Dermis blood vessel endothelial cell (primary cell): ENCODE measurements at regions not wholly inside any gene's neighbourhood (a gene's known extent, or its start where the extent isn't known, plus 50 kb on each side); places are given as distances from the start of the nearest gene placed in this dataset.

Source experiments
- DNase-seq: peaks from one replicate; pipeline ENCODE4 v3.0.0; 2010

DNA sequence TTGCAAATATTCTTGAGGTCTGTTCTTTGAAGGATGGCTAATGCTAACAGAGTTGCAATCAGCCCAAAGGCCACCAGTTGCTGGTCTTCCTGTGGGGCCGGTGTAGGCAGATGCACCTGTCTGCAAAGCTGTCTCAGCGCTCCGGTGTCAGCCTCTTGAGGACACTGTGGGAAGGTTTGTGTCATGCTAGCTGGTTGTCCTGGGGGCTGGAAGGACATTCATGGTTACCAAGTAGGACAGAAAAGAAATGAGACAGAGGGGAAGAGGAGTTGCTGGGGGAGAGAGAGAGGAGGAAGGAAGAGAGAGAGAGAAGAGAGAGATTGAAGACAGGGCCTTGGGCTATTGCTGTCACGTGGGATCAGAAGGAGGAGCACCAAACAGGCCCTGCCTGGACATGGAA lies 639.6 kb upstream of the HS6ST1 start:
- no peak for DNase-seq

DNA sequence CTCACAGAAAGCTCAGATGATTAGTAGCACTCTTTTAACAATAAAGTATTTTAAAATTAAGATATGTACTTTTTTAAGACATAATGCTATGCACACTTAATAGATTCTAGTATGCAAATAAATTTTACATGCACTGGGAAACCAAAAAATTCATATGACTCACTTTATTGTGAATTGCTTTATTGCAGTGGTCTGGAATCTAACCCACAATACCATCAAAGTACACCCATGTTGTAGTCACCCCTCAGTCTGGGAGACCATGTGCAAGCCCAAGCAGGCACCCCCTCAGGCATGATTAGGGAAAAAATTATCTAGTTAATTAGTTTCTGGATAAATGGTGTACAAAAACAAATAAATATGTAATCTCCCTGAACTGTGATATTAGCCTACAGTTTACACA lies 649.0 kb upstream of the HS6ST1 start:
- no peak for DNase-seq

DNA sequence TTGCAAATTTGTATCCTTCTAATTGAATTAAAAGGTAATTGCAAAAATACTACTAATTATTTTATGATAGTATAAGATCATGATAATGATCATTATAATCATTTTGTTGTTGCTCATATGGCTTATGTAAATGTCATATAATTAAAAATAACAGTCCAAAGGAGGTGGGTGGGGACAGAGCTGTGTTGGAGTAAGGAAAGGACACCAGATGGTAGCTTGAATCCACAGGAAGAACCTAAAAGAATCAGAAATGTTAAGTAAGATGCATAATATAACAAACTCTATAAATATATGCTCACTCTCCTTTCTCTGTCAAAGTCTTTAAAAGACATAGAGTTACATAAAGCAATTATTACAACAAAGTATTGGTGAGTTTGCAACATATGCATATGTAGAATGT lies 650.7 kb upstream of the HS6ST1 start:
- no peak for DNase-seq

DNA sequence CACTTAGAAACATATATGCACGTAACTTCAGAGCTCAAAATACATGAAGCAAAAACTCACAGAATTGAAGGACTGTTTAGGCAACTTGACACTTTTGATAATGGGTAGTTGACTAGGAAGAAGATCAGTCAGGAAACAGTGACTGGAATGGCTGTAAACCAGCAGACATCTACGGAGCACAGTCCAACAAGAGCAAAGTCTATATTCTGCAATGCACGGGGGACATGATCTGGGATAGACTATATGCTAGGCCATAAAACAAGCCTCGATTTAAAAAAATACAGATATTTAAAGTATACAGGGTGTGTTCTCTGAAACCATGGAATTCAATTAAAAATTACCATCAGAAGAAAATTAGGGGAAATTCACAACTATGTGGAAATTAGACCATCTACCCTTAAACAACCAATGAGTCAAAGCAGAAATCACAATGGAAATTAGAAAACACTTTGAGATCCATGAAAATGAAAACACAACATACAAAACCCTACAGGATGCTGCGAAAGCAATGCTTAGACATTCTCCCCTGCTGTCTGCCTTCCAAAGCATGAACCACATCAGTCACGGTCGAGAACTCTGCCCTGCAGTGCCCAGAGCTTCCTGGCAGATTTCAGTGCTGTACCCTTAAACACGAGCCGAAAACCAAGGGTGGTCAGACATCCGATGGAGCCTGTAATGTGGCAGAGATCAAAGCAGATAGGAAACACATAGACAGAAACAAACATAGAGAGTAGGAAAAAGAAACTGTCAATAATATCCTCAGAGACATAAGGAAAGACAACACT lies 651.9 kb upstream of the HS6ST1 start:
- no peak for DNase-seq

DNA sequence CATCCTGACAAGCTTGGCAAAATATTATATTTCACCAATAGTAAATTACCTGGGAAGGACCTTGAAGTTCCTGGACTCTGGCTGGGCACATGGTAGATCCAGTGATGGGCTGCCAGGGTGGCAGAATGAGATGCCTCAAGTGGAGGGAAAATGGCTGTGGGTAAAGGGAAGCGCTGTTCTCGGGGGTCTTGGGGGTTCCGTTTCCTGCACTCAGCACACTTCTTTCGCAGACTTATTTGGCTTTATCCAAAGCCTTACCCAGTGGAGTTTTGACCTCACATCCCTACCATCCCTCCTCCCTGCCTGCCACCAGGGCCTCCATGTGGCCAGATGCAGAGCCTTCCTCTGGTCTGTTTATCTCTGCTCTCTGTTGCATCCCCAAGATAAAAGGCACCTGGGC lies 654.9 kb upstream of the HS6ST1 start:
- no peak for DNase-seq

DNA sequence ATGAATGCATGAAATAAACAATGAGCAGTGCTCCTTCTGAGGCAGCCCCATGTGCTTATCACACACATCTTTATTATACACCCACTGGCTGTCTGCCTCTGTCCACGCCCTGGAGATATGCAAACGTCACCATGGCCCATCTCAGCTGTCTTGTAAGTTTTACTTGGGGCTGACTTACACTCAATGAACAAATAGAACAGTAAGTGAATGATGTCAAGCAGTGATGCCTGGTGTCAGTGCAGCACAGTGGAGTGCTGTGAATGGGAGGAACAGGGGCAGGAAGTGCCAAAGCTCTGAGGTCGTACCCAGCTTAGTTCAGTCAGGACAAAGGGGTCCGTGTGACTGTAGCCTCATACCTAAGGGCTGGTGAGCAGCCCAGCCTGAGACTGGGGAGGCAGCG lies 659.5 kb upstream of the HS6ST1 start:
- no peak for DNase-seq

DNA sequence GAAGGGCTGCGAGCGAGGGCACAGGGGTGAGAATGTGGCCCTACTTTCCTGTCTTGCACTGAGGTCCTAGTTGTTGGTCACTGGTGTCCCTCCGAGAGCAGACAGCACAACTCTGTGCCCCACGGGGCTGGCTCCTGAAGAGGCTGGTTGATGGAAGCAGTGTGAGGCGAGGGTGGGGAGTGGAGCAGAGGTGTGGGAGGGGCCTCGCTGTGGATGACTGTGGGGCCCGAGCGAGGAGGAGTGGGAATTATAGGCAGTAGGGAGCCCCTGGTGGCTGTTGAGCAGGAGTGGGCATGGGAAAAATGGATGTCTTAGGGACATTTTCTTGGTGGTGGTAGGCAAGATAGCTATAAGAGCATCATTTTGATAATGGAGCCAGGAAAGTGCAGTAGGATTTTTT lies 660.5 kb upstream of the HS6ST1 start:
- DNase-seq, result no peak

DNA sequence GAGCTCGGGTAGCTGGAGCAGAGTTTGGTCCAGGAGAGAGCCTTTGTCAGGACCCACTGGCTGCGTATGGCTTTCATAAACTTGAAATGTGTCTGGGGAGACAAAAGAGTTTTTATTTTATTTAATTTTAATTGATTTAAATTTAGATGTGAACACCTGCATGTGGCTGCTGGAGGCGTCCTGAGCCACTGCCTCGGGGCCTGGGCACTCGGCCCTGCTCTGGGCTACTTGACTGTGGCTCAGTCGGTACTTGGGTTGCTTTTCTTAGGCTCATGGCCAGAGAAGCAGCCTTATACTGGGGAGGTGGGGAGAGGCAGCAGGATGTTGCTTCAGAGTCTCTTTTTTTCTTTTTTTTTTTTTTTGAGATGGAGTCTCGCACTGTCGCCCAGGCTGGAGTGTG lies 661.8 kb upstream of the HS6ST1 start:
- DNase-seq, result no peak

DNA sequence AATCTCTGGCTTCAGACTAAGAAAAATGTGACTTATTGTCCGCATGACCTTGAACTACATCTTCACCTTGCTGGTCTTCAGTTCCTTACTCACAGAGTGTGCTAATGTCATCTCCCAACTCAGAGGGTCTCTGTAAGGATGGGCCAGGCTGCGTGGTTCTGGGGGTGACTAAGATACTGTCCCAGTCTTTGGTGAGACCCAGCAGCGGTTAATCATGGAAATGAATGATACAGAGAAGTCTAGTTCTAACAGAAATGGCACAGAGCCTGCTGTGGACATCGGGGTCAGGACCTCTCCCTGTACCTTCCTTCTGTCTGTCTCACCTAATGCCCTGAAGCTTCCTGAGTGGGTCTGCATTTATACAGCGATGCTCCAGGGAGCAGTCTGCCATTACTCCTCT lies 662.7 kb upstream of the HS6ST1 start:
- no peak for DNase-seq

DNA sequence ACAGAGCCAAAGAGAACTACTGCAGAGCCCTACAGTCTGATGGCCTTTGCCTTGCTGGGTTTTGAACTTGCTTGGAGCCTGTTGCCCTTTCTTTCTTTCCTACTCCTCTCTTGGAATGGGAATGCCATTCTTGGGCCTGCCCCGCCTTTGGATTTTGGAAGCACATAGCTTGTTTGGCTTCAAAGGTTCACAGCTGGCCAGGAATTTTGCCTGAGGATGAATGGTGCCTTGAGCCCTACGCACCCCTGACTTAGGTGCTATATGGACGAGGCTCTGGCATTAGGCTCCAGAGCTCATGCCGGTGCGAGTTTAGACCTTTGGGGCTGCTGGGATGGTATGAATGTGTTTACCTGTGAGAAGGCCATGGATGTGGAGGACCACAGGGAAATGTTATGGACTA lies 663.3 kb upstream of the HS6ST1 start:
- no peak for DNase-seq

DNA sequence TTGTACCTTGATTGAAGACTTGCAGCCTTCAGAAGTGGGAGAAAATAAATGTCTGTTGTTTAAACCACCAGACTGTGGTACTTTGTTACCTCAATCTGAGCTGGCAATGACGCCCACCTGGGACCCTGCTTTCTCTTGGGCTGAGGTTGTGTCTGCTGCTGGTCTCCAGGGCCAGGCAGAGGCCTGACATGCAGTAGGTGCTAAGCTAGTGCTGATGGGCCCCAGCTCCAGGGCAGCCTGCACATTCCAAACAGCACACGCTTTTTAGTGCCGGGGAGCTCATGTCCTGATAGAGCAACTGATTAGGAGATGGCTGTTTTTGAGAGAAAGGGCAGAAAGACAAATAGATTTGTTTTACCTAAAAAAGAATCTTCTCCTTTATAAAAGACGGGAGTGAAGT lies 664.0 kb upstream of the HS6ST1 start:
- no peak for DNase-seq

DNA sequence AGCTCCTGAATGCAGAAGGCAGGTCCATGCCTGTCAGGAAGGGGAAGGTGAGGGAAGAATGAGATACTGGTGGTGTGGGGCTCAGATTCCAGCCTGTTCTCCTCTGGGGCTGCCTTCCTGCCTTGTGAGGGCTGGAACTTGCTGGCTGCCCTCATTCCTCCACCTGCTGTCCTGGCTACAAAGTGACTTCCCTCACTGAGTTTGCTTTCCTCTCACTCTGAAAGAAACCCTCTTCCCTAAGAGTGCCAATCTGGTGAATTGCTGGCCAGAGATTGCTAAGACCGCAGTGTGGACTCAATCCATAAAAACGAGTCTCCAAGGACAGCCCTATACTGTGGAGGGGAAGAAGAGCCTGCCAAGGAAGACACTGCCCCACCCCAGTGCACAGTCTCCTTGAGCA lies 664.4 kb upstream of the HS6ST1 start:
- no peak for DNase-seq

DNA sequence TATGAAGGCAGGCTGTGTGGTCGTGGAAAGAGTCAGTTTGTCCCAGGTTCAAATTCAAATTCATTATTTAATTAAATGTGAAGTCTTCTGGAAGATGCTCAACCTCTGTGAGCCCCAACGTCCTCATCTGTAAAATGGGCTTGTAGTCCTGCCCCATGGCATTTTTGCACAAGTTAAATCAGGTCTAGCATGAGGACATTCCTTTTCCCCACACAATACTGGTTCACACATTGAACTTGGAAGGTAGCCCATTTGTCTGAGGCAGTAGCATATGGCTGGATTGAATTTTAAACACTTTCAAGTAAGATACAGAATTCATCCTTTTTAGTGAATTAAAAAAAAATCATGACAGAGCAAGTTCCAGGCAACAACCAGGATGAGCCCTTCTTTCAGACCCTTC lies 665.4 kb upstream of the HS6ST1 start:
- no peak for DNase-seq

DNA sequence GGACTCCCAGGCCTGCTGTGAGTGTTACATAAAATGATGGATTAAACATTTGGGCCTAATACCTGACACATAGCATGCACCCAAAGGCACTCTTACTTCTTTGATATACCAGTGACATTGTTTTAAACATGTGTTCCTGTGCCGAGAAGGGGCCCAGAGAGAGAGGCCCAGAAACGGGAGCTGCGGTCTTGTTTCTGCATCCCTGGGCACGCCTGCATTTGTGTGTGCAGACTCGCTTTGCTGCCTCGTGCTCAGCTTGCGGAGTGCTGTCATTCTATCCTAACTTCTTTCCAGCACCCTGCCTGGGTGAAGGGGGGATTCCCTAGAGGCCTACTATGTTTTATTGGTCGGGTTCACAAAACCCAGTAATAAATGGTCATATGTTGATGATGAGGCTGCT lies 666.2 kb upstream of the HS6ST1 start:
- no peak for DNase-seq

DNA sequence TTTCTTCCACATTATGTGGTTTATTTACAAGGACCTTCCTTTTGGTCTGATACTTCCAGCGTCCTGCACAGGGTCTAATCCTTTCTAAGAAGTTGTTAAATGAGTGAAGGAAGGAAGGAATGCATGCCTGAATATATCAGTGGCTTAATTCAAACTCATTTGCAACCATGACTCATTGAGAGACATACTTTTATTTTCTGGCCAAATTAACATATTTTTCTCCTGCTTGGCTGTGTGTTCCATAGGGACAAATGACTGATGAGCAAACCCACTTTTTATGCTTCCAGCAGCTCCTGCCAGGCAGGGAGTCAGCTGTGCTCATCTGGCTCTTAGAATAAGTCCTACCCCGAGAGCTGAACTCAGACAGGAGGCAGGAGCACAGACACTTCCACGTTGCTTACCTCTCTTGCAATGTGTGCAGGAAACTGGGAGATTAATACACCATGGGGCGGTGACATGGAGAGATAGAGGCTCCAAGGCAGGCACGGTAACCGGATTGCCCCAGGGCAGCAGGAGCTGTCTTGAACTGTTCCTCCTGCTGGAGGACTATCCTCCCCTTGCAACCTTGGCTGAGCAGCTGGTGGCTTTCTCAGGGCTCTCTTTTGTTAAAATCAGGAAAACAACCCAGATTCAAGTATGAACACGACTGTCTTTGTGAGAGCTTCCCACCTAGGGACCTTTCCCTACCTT lies 667.5 kb upstream of the HS6ST1 start:
- no peak for DNase-seq

DNA sequence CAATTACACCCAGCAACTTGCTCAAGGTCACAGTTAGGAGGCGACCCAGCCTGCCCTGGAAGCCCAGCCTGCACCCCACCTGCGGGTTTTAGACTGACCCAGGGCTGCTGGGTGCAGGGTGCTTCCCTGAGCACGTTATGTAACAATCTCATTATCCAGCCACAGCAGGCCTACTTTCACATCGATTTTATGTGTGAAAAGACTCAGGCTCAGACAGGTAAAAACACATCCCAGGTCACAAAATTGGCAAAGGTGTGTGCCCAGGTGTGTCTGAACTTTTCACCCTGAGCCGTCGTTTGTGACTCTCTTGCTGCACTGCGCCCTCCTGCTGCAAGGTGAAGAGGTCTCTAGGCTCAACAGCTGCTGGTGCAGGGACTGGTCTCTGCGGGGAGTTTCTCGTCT lies 668.2 kb upstream of the HS6ST1 start:
- no peak for DNase-seq

DNA sequence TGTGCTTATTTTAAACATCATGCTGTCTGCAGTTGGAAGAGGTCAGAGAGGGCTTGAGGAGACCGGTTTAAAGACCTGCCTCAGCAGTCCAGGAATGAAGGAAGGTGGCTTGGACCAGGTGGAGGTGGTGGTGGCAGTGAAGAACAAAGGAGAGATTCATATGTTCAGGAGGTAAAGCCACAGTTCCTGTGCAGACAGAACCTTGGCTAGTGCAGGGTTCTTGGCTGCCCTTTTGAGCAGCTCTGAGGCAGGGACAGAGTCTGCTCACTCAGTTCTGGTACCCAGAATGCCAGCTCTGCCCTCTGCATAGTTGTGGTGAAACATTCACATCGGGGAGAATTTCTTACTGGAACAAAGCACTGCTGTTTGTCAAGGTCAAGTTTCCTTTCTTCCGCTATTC lies 669.7 kb upstream of the HS6ST1 start:
- DNase-seq, result no peak

DNA sequence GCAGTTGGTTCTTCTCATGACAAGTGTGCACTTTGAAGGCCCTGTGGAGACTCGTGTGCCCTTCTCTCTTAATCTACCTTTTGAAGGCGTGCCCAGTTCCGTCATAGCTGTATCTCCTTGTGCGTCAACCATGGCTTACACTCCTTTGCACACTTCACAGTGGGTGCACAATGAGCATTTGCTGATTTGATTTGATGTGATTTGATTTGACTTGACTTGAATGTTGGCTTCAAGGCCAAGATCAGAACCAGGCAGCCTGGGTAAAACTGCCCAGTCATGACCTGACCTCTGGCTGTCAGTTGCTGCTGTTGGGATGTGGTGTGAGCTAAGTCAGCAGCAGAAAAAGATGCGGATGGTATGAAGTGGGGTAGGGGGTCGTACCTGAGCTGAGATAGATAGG lies 670.3 kb upstream of the HS6ST1 start:
- DNase-seq, result no peak

DNA sequence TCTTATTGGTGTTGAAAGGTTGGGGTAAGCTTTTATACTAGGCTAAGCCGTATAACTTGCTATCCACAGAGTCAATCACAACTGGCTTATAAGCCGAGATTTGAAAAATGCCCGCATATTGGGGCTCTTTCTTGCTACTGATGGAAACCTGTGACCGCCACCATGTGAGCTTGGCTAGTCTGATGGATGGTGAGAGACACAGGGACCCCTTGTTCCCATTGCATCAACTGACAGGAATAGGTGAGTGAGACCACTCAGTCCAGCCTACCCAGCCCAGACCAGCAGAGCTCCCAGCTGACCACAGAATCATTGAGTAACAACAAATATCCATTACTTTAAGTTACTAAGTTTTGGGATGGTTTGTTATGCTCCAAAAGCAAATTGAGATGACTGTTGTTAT lies 676.4 kb upstream of the HS6ST1 start:
- DNase-seq, result no peak

DNA sequence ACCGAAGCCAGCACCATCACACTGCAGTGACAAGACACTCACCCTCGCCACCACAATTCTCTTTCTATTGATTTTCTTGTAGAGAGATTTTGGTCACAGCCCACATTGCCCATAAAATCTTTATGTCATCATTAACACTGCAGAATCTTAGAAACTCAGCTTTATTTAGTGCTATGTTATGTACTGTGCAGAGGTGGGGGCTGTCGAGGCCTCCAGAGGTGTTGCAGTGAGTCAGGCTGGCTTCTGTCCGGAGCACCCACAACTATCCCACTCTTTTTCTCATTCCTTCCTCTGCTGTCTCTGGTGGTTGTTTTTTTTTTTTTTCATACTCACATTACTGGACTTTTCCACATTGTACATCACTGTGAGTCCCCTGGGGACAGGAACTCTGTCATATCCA lies 677.4 kb upstream of the HS6ST1 start:
- DNase-seq, result no peak

DNA sequence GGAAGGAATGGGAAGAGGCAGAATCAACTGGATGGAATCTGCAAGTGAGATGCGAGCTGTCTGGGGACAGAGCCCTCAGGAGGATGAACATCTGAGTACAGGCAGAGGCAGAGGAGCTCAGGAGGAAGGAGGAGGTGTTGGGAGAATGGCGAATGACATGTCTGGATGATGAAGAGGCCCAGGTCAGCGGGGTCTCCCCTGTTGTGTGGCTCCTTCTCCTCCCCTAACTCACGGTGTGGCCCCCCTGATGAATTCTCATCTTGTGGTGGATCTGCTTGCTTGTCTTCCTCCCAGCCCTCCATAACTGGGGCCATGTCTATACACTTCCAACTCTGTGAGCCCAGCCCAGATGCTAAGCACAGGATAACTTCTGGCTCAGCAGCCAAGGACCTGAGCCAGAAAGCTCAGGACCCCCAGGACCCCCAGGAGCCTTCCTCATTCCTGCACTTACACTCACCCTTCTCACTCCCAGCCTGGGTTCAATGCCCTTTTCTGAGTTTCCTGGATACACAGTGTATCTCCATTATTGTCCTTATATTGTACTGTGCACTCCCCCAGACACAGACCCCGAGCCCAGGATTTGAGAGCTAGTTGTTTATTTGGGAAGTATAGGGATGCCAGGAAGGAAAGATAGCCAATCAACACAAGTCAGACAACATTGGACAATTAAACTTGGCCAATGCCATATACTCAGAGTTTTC lies 678.6 kb upstream of the HS6ST1 start:
- no peak for DNase-seq

DNA sequence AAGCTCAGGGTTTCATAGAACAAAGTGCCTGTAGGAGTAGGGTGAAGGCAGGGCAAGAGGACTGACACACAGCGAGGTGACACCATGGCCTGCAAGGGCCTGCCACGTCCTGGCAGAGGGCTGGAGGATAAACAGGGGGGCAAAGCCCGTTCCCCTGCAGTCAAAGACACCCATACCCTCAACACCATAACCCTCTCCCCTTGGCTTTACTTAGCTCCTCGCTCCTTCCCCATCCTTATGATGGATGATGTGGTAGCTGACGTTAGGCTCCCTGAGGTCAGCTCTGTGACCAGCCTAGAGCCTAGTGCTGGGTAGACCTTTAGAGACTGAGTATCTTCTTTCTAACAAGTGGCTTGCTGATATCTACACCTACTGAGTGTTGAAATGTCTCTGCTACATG lies 683.3 kb upstream of the HS6ST1 start:
- no peak for DNase-seq

DNA sequence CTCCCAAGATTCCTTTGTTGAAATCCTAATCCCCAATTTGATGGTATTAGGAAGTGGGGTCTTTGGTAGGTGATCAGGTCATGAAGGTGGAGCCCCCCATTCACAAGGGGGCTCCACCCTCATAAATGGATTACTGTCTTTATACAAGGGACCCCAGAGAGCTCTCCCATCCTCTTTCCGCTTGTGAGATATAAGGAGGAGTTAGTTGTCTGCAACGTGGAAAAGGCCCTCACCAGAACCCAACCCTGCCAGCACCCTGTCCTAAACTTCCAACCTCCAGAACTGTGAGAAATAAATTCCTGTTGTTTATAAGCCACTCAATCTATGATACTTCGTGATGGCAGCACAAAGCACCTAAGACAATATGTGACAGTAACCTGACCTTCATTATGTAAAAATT lies 684.1 kb upstream of the HS6ST1 start:
- DNase-seq, result no peak

DNA sequence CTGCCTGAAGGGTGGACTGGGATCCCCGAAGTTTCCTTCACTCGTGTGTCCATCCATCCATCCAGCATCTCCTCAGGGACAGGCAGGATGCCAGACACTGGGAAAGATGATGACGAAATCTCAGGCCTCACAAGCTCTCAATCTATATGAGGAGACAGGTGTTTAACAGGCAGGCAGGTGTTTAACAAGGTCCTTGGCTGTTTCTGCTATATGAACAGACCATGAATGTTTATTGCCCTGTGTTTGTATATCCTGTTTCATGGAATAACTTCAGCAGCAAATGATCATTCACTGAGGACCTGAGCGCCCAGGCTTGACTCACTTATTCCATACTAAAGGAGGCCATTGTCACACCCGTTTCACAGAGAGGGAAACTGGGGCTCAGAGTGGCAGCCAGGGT lies 685.8 kb upstream of the HS6ST1 start:
- DNase-seq, result no peak
